NT2/D1 (cell line): ENCODE measurements at regions not wholly inside any gene's neighbourhood (a gene's known extent, or its start where the extent isn't known, plus 50 kb on each side); places are given as distances from the start of the nearest gene placed in this dataset.
"Not testable (repeated sequence)": the region's sequence is repeated elsewhere in the genome, so short reads cannot be mapped to it uniquely, and the experiment has no call there.

Experiments used
- DNase-seq: peaks from one replicate; pipeline ENCODE4 v3.0.0-alpha.2; 2011; ENCODE audit warnings: low read depth, low spot score
- H3K27me3 ChIP-seq: 2 replicates; pipeline ENCODE4 v1.6.0; 2011; ENCODE audit warnings: mild to moderate bottlenecking; ENCODE audit not compliant: insufficient read length, insufficient read depth
- H3K36me3 ChIP-seq: 2 replicates; pipeline ENCODE4 v1.6.1; 2011; ENCODE audit warnings: mild to moderate bottlenecking, low read length, mixed read lengths; ENCODE audit not compliant: insufficient read depth, insufficient read length
- H3K4me1 ChIP-seq: 2 replicates; pipeline ENCODE4 v1.5.1; 2011; ENCODE audit not compliant: insufficient read depth, insufficient read length
- H3K4me3 ChIP-seq: 2 replicates; pipeline ENCODE4 v1.5.1; 2011; ENCODE audit warnings: low read depth; ENCODE audit not compliant: insufficient read length
- H3K9ac ChIP-seq: 2 replicates; pipeline ENCODE4 v1.6.0; 2011; ENCODE audit warnings: low read depth; ENCODE audit not compliant: insufficient read length
- H3K9me3 ChIP-seq: 2 replicates; pipeline ENCODE4 v1.5.1; 2011; ENCODE audit warnings: mild to moderate bottlenecking, low read length; ENCODE audit not compliant: insufficient read depth
- SUZ12 ChIP-seq: IDR thresholded peaks from 2 replicates; pipeline ENCODE4 v1.6.1; 2011; ENCODE audit not compliant: insufficient read length, insufficient read depth; ENCODE audit errors: extremely low read depth
- YY1 ChIP-seq: IDR thresholded peaks from 2 replicates; pipeline ENCODE4 v1.6.1; 2011; ENCODE audit not compliant: insufficient read length, insufficient read depth
- ZNF274 ChIP-seq: IDR thresholded peaks from 2 replicates; pipeline ENCODE4 v1.6.1; 2011; ENCODE audit warnings: mild to moderate bottlenecking, low read depth, low read length

GRCh38 chr6:15739353-15739752, 76.5 kb upstream of the DTNBP1 start:
- Histone ChIP-seq H3K36me3 (no peaks in the 10 kb centered on the region), H3K9me3 (no peaks in the 10 kb centered on the region), H3K9ac (no peak overlapping the region), H3K4me3 (no peak overlapping the region), H3K27me3 (no peaks in the 10 kb centered on the region), H3K4me1 (no peaks in the 10 kb centered on the region)
- DNase-seq = no peak
- TF ChIP-seq SUZ12 = no peak
- TF ChIP-seq YY1 = no peak
- TF ChIP-seq ZNF274 = no peak

GRCh38 chr6:15738195-15738594, 75.4 kb upstream of the DTNBP1 start:
- H3K9me3 ChIP-seq, H3K27me3 ChIP-seq, H3K4me1 ChIP-seq, DNase-seq, H3K36me3 ChIP-seq, H3K4me3 ChIP-seq, H3K9ac ChIP-seq: not testable (repeated sequence)

GRCh38 chr6:15736297-15736696, 73.5 kb upstream of the DTNBP1 start:
- no peak overlapping the region for H3K4me3 ChIP-seq
- no peak overlapping the region for H3K9ac ChIP-seq
- no peaks in the 10 kb centered on the region for H3K9me3 ChIP-seq
- TF ChIP-seq ZNF274 (no peak), SUZ12 (no peak), YY1 (no peak)
- H3K27me3 ChIP-seq = no peaks in the 10 kb centered on the region
- no peaks in the 10 kb centered on the region for H3K36me3 ChIP-seq
- DNase-seq = no peak
- no peaks in the 10 kb centered on the region for H3K4me1 ChIP-seq

- no peak overlapping the region for H3K4me3 ChIP-seq
- H3K27me3 ChIP-seq = no peaks in the 10 kb centered on the region
- H3K4me1 ChIP-seq = no peaks in the 10 kb centered on the region
- no peaks in the 10 kb centered on the region for H3K36me3 ChIP-seq
- DNase-seq = no peak
- H3K9ac ChIP-seq = no peak overlapping the region
- TF ChIP-seq YY1 = no peak
- no peak for TF ChIP-seq ZNF274
- no peak for TF ChIP-seq SUZ12
- no peaks in the 10 kb centered on the region for H3K9me3 ChIP-seq
Observed at GRCh38 chr6:15735567-15736265, 72.9 kb upstream of the DTNBP1 start.

- TF ChIP-seq ZNF274 = no peak
- no peak for TF ChIP-seq YY1
- no peak for TF ChIP-seq SUZ12
- Histone ChIP-seq H3K4me1 (no peaks in the 10 kb centered on the region), H3K9ac (no peak overlapping the region), H3K4me3 (no peak overlapping the region), H3K27me3 (no peaks in the 10 kb centered on the region), H3K36me3 (no peaks in the 10 kb centered on the region), H3K9me3 (no peaks in the 10 kb centered on the region)
- DNase-seq = no peak
Observed at GRCh38 chr6:15734118-15734897, 71.5 kb upstream of the DTNBP1 start.

- no peak for DNase-seq
- no peak for TF ChIP-seq ZNF274
- TF ChIP-seq SUZ12 = no peak
- no peak for TF ChIP-seq YY1
- H3K27me3 ChIP-seq = no peaks in the 10 kb centered on the region
- H3K4me3 ChIP-seq = no peak overlapping the region
- no peak overlapping the region for H3K9ac ChIP-seq
- H3K4me1 ChIP-seq = no peaks in the 10 kb centered on the region
- no peaks in the 10 kb centered on the region for H3K9me3 ChIP-seq
- no peaks in the 10 kb centered on the region for H3K36me3 ChIP-seq
Observed at GRCh38 chr6:15730922-15731321, 68.1 kb upstream of the DTNBP1 start.

GRCh38 chr6:15730442-15730841, 67.6 kb upstream of the DTNBP1 start:
- no peak for DNase-seq
- Histone ChIP-seq H3K4me3 (no peak overlapping the region), H3K4me1 (no peaks in the 10 kb centered on the region), H3K27me3 (no peaks in the 10 kb centered on the region), H3K36me3 (no peaks in the 10 kb centered on the region), H3K9me3 (no peaks in the 10 kb centered on the region), H3K9ac (no peak overlapping the region)
- TF ChIP-seq SUZ12 = no peak
- no peak for TF ChIP-seq YY1
- no peak for TF ChIP-seq ZNF274
